MG63 (cell line): ENCODE measurements at regions not wholly inside any gene's neighbourhood (a gene's known extent, or its start where the extent isn't known, plus 50 kb on each side); places are given as distances from the start of the nearest gene placed in this dataset.

ENCODE experiments used
- DNase-seq: peaks from one replicate; pipeline ENCODE4 v3.0.0-alpha.2; 2020
- H3K27me3 ChIP-seq: fragments of 250-450 bp; sonication (Bioruptor Pico); 2 replicates; pipeline ENCODE4 v1.5.1; 2020; ENCODE audit warnings: mild to moderate bottlenecking, moderate library complexity
- H3K36me3 ChIP-seq: fragments of 250-450 bp; sonication (Bioruptor Pico); 2 replicates; pipeline ENCODE4 v1.5.1; 2020; ENCODE audit warnings: mild to moderate bottlenecking, moderate library complexity
- H3K4me3 ChIP-seq: fragments of 250-450 bp; sonication (Bioruptor Pico); 2 replicates; pipeline ENCODE4 v1.5.1; 2020; ENCODE audit warnings: mild to moderate bottlenecking, moderate library complexity
- H3K9me3 ChIP-seq: fragments of 250-450 bp; sonication (Bioruptor Pico); 2 replicates; pipeline ENCODE4 v1.5.1; 2020; ENCODE audit warnings: mild to moderate bottlenecking, moderate library complexity

DNA sequence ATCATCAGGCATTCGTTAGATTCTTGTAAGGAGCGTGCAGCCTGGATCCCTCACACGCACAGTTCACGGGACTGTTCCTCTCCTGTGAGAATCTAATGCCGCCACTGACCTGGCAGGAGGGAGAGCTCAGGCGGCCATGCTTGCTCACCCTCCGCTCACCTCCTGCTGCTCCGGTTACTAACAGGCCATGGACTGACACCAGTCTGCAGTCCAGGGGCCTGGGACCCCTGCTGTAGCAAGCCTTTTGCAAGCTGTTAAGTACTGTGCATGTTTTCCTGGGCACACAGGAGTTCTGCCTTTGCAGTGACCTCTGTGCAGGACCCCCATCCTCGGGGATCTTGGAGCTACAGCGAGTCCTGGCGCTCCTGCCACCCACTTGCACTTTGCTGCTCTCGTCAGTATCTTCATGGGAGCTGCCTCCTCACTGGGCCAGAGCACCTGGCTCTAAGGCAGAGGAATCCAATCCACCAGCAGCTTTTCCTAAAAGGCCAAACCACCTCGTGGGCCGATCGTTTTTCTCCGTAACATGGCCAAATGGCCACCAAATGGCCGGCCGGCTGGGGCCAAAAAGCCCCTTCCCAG, 230.6 kb downstream of the FOXL1 start:
- Histone ChIP-seq H3K9me3 (no peaks in the 10 kb centered on the region), H3K4me3 (no peak overlapping the region), H3K27me3 (peaks cover 4% of the 10 kb centered on the region), H3K36me3 (no peaks in the 10 kb centered on the region)
- DNase-seq, result no peak

DNA sequence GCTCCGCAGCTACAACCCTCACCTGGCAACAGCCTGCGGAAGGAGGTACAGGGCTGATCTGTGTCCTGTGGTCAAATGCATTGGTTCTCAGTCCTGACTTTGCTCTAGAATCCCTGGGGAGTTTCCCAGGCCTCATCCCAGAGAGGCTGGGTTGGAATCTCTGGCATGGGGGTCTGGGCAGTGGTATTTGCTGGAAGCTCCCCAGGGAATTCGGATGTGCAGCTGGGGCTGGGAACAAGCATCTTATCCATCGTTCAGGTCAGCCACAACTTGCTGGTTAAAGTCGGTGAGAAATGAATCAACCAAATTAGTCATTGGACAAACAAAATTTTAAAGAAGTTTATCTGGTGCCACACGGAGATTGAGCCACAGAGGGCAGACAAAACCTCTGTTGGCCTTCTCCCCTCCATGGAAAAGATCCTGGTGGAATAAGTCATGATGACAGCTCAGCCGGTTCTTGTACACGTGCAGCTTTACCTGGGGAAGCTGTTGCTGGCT, 231.2 kb downstream of the FOXL1 start:
- Histone ChIP-seq H3K4me3 (no peak overlapping the region), H3K27me3 (peaks cover 4% of the 10 kb centered on the region), H3K36me3 (no peaks in the 10 kb centered on the region), H3K9me3 (no peaks in the 10 kb centered on the region)
- peak; percentile 75 for DNase-seq

DNA sequence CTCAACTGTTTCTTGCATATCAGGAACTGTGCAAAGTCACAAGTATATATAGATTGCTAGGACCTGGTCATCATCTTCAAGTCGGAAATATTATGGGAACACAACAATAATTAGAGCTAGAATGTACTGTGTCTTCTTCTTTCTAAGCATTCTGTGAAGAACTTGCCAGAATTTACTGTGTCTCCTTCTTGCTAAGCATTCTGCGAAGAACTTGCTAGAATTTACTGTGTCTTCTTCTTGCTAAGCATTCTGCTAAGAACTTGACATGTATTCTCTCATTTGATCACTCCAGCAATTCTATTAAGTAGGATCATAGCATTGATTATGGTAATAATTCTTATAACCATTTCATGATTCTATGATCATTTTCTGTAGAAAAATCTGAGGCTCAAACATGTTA, 231.7 kb downstream of the FOXL1 start:
- H3K27me3 ChIP-seq, result peaks cover 6% of the 10 kb centered on the region
- H3K9me3 ChIP-seq, result no peaks in the 10 kb centered on the region
- no peak for DNase-seq
- no peak overlapping the region for H3K4me3 ChIP-seq
- no peaks in the 10 kb centered on the region for H3K36me3 ChIP-seq

DNA sequence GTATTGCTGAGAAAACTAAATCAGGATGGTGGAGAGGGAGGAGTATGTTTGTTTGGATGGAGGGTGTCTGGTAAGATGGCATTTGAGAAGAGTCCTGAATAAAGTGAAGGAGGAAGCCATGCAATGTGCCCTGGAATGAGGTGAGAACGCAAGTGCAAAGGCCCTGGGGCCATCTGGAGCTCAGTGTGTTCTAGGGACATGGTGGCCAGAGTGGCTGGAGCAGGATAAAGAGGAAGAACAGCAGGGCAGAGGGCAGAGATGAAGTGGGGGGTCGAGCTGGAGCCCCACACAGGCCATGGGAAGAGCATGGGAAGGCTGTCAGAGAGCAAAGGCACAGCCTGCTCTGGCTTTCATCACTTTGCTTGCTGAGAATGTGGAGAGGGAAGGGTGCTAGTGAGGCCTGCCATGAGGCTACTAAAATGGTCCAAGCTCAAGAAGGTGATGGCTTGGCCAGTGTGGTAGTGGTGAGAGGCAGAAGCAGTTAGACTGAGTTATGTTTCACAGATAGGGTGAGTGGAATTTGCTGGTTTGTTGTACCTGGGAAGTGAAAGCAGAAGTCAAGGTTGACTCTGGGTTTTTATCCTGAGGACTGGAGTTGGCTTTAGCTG, 234.1 kb downstream of the FOXL1 start:
- DNase-seq, result no peak
- Histone ChIP-seq H3K27me3 (peaks cover 23% of the 10 kb centered on the region), H3K9me3 (no peaks in the 10 kb centered on the region), H3K36me3 (no peaks in the 10 kb centered on the region), H3K4me3 (no peak overlapping the region)

DNA sequence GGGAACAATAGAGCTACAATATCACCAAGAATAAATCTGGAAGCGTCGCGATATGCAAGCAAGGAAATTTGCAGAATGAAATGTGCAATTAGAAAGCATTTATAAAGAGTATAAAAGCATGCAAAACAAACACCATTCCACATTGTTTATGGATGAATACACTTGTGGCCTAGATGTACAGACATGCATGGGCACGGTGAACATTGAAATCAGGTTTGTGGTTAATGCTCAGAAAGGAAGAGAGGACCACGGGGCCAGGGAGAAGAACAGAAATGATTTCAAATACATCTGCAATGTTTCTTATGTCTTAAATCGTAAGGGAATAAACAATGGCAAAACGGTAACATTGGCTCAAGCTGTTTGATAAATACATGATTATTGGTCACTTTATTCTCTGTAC, 235.9 kb downstream of the FOXL1 start:
- DNase-seq, result no peak
- H3K36me3 ChIP-seq, result no peaks in the 10 kb centered on the region
- H3K27me3 ChIP-seq, result peaks cover 37% of the 10 kb centered on the region
- H3K4me3 ChIP-seq, result no peak overlapping the region
- no peaks in the 10 kb centered on the region for H3K9me3 ChIP-seq

DNA sequence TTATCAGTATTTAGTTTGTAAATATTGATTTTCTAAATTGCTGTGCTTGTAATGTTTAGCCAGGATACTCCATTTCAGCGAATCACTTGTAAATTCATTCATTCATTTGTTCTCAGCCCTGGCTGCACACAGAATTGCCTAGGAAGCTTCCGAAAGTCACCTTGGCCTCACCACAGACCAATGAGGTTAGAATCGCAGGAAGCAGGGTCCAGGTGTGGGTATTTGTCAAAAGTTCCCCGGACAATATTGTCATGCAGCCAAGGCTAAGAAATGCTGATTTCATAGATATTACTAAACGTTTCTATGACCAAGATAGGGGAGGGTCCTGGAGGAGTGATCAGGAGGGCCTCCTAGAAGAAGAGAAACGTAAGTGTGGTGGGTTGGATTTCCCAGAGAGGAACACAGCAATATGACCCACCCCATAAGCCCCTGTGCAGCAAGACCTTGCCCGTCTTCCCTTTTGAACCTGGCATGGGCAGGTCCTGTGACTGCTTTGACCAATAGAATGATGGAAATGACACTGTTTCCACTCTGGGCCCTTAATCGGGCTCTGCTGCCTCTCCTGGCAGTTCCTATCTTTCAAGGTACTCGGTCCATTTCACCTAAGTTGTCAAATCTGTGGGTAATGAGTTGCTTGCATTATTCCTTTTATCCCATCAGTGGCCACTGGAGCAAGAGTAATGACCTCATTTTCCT, 238.7 kb downstream of the FOXL1 start:
- no peak for DNase-seq
- H3K4me3 ChIP-seq, result no peak overlapping the region
- H3K36me3 ChIP-seq, result no peaks in the 10 kb centered on the region
- H3K27me3 ChIP-seq, result peaks cover 33% of the 10 kb centered on the region
- no peaks in the 10 kb centered on the region for H3K9me3 ChIP-seq

DNA sequence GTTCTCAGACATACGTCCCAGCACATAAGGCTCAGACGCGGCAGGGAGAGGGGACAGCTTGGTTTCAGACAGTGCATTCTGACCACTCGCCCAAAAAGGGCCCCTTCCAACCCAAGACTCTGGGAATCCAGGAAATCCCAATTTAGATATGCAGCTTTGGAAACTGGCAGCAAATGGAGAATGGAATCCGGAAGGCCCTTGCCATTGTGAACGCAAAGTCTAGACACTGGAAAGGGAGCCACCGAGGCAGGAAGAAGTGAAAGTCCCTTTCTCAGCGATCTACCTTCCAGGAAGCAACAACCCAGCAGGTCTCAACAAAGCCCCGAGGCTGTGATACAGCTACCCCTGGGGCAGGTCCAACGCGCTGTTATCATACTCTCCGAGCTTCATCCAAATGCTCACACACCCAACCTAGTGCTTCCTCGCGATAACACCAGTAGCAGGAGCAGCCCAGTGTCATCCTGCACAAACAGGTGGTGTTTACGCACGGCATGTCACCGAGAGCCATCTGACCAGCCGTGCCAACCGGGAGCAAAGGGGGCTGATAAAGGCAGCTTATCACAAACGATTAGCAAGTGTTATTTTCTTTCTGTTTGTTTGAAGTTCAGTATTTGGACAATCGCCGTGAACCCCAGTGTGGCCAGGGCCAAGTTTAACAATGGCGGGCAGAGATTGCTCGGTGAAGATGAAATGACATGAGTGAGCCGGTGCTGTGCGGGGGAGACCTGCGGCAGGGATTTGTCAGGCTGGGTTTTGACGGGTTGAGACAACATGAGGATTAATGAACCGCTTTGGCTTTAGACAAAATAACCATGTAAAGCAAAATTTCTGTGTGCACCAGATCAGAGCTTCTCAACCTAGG, 240.6 kb downstream of the FOXL1 start:
- Histone ChIP-seq H3K36me3 (no peaks in the 10 kb centered on the region), H3K4me3 (no peak overlapping the region), H3K27me3 (peaks cover 33% of the 10 kb centered on the region), H3K9me3 (no peaks in the 10 kb centered on the region)
- DNase-seq, result no peak

DNA sequence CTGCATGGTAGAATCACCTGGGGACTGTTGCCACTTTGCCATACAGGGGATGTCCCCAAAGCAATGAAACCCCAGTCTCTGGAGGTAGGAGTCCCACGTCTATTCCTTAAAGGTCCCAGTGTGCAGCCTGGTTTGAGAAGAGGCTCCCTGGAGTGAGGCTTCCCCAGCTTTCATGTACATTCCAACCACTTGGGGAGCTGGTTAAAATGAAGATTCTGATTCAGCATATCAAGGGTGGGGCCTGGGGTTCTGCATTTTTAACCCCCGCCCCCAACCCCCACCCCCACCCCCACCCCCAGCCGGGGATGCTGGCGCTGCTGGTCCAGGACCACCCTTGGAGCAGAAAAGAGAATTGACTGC, 241.2 kb downstream of the FOXL1 start:
- Histone ChIP-seq H3K4me3 (no peak overlapping the region), H3K9me3 (no peaks in the 10 kb centered on the region), H3K36me3 (no peaks in the 10 kb centered on the region), H3K27me3 (peaks cover 33% of the 10 kb centered on the region)
- DNase-seq, result no peak

DNA sequence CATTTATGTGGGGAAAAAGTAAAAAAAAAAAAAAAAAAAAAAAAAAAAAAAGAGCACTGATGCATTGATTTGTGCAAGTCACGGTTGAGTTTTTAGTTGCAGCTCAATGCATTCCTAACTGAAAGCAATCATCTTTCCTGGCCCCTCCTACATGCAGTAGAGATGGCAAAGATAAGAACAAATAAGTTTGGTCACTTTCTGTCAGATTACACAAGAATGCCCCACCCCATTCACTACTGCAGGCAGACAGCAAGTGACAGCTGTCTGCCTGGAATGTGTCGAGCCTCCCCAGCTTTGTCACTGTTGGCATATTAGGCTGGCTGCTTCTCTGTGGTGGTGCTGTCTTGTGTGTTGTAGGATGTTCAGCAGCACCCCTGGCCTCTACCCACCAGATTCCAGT, 243.5 kb downstream of the FOXL1 start:
- H3K4me3 ChIP-seq, result no peak overlapping the region
- no peaks in the 10 kb centered on the region for H3K36me3 ChIP-seq
- H3K9me3 ChIP-seq, result no peaks in the 10 kb centered on the region
- no peak for DNase-seq
- H3K27me3 ChIP-seq, result peaks cover 28% of the 10 kb centered on the region

DNA sequence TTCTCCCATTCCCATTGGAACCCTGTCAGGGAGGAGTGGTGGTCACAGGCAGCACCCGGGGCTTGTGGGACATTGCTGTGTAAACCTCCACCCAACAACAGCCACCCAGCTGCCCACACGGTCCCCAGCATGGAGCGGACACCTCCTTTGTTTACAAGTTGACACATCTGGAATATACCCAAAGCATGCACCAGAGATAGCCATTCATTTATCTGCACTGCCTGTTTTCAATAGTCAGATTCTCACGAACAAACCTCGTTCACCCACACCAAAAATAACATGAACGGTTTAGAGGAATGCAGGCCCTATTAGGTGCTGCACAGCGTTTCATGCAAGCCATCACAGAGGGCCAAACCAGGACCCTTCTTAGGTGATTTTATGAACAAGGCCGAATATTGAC, 244.8 kb downstream of the FOXL1 start:
- H3K4me3 ChIP-seq, result no peak overlapping the region
- DNase-seq, result no peak
- no peaks in the 10 kb centered on the region for H3K36me3 ChIP-seq
- H3K27me3 ChIP-seq, result peaks cover 19% of the 10 kb centered on the region
- H3K9me3 ChIP-seq, result no peaks in the 10 kb centered on the region

DNA sequence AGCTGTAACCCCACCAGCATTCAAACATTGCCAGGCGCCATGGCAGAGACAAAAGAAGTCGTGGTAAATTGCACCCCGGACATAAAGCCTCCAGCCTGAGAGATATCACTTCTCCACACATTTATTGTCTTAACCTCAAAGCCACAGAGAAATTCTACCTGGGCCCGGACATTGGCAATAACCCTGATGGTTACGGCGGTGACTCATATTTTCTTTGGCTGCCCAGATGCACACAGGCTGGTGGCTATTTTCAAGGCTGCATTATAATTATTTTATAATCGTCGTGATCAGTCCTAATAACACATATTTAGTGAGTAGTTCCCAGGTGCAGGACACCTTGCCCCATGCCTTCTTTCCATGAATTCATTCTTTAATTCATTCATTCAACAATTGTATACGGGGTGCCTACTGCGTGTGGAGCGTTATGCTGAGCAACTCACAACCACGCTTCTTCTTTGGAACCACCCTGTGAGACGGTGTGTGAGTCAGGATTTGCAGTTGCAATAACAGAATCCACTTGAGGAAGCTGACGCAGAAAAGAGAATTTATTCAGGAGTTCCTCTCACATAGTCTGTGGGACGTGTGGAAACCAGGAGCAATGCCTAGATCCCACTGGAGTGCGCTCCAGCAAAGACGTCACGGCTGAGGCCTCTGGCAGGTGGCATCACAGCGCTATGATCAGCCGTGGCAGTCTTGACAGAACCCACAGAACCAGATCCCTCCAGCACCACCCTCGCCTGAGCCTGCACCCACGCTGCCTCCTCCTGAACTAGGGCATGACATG, 245.7 kb downstream of the FOXL1 start:
- no peaks in the 10 kb centered on the region for H3K36me3 ChIP-seq
- DNase-seq, result peak; percentile 90

DNA sequence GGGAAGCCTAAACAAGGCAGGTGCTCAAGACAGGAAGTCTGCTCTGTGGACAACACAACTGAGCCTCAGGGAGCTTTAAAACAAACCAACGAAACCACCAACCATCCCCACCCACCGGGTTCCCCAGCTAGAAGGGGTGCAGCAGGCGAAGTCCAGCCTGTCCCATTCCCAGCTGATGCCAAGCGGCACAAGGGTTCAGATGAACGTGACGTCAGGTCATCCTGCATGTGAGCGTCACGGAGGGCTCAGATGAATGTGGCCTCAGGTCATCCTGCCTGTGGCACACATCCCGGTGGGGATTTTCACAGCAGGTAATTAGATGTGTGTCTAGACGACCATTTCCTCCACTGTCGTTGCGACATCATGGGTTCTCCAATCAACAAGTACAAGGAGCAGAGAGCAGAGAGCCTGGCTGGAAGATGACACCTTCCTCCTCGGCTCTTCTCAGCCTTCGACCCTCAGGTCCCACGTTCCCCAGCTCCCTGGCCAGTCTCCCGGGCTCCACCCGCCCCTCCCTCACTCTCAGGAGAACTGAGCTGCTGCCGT, 246.5 kb downstream of the FOXL1 start:
- Histone ChIP-seq H3K36me3 (no peaks in the 10 kb centered on the region), H3K9me3 (no peaks in the 10 kb centered on the region), H3K27me3 (peaks cover 12% of the 10 kb centered on the region), H3K4me3 (no peak overlapping the region)
- peak; percentile 48 for DNase-seq

More for the DNA sequence above, 245.7 kb downstream of the FOXL1 start:
- H3K4me3 ChIP-seq, result no peak overlapping the region
- peaks cover 12% of the 10 kb centered on the region for H3K27me3 ChIP-seq
- H3K9me3 ChIP-seq, result no peaks in the 10 kb centered on the region

DNA sequence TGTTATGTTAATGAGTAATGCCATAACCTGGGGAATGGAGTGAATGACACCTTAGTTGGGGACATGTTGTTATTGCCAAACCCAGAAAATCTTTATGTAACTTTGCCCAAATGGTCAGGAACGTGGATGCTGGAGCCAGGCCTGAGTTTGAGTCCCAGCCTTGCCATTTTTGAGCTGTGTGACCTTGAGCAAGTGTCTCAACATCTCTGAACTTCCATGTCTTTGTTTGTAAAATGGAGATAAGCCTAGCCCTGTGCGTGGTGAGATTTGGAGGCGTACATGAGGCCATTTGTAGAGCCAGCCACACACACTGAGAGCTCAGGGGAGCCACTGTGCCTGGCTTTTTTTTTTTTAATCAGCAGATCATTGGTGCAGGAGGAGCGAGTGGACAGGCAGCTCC, 247.3 kb downstream of the FOXL1 start:
- DNase-seq, result no peak
- H3K9me3 ChIP-seq, result no peaks in the 10 kb centered on the region
- peaks cover 12% of the 10 kb centered on the region for H3K27me3 ChIP-seq
- no peaks in the 10 kb centered on the region for H3K36me3 ChIP-seq
- H3K4me3 ChIP-seq, result no peak overlapping the region

DNA sequence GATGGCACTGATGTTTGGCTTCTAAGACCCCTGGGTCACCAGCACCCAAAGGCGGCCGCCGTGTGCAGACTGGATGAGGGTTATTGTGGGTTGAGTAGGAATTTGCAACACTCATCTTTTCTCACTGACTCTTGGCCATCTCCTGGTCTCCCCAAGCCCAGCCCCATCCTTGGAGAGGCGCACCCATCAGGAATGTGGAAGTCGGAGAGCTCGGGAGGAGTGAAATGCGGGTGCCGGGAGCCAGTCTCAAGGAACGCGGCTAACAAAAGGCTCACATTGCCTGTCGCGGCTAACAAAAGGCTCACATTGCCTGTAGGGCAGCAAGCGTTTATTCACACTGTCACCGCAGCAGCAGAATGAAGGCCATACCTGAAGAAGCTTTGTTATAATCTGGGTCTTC, 248.6 kb downstream of the FOXL1 start:
- no peak for DNase-seq
- H3K27me3 ChIP-seq, result peaks cover 12% of the 10 kb centered on the region

DNA sequence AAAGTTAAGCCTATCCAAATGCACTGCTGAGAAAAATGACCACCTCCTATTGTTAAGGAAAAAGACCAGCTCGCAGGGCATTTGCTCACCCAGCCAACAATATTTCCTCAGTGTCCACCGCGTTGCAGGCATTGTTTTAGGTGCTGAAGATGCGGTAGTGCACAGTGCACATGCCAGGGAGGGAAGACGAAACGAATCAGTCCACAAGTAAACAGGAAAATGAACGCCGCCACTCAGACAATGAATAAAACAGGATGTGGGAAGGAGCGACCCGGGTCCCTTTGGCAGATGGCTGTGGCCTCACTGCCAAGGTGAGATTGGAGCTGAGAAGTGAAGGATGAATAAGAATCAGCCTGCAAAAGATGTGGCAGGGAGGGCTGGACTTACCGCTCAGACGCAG, 249.2 kb downstream of the FOXL1 start:
- Histone ChIP-seq H3K36me3 (no peaks in the 10 kb centered on the region), H3K27me3 (peaks cover 12% of the 10 kb centered on the region), H3K4me3 (no peak overlapping the region), H3K9me3 (no peaks in the 10 kb centered on the region)
- peak; percentile 65 for DNase-seq

More for the DNA sequence above, 248.6 kb downstream of the FOXL1 start:
- H3K36me3 ChIP-seq, result no peaks in the 10 kb centered on the region
- no peaks in the 10 kb centered on the region for H3K9me3 ChIP-seq
- no peak overlapping the region for H3K4me3 ChIP-seq

DNA sequence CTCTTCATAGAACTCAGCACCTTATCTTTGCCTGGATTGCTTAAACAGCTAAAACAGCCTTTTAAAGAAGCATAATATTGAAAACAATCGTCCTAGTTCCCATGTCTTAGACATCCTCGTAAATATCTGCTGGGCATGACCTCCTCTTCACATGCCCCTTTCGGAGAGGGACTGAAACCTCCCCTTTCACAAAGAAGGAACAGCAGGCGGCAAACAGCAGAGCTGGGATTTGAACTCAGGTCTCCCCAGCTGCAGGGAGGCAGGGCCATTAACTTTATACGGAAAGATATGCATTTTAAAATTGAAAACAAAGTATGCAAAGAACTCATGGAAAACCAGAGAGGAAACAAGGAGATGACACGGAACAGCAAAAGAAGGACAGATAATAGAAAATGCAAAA, 249.9 kb downstream of the FOXL1 start:
- Histone ChIP-seq H3K36me3 (no peaks in the 10 kb centered on the region), H3K27me3 (peaks cover 12% of the 10 kb centered on the region), H3K9me3 (no peaks in the 10 kb centered on the region), H3K4me3 (no peak overlapping the region)
- no peak for DNase-seq
